Central memory CD8-positive, alpha-beta T cell (primary cell): ENCODE measurements at regions not wholly inside any gene's neighbourhood (a gene's known extent, or its start where the extent isn't known, plus 50 kb on each side); places are given as distances from the start of the nearest gene placed in this dataset.
"Not testable (repeated sequence)": the region's sequence is repeated elsewhere in the genome, so short reads cannot be mapped to it uniquely, and the experiment has no call there.

Source experiments
- ATAC-seq: fragments of 150-1000 bp; cut with Tn5 transposase; replicated peaks from 2 replicates; pipeline ENCODE4 v1.10.0; 2022; ENCODE audit warnings: mild to moderate bottlenecking, moderate FRiP score, moderate number of reproducible peaks; ENCODE audit not compliant: poor library complexity, severe bottlenecking; ENCODE audit errors: extremely low read depth
- DNase-seq, 2 donors: peaks; one replicate each; pipeline ENCODE4 v3.0.0; 2021; ENCODE audit warnings: low spot score in 2 of 2
- H3K27ac Mint-ChIP-seq: one replicate; pipeline ENCODE4 v1.8.0; 2022; ENCODE audit warnings: low read depth, mild to moderate bottlenecking, moderate library complexity, mixed read lengths
- H3K27me3 Mint-ChIP-seq: one replicate; pipeline ENCODE4 v1.8.0; 2022; ENCODE audit warnings: mixed read lengths
- H3K36me3 Mint-ChIP-seq: one replicate; pipeline ENCODE4 v1.8.0; 2022; ENCODE audit warnings: mild to moderate bottlenecking, moderate library complexity, mixed read lengths; ENCODE audit not compliant: insufficient read depth
- H3K4me1 Mint-ChIP-seq: one replicate; pipeline ENCODE4 v1.8.0; 2022; ENCODE audit warnings: mixed read lengths
- H3K4me3 Mint-ChIP-seq: one replicate; pipeline ENCODE4 v1.8.0; 2022; ENCODE audit warnings: mild to moderate bottlenecking, moderate library complexity, mixed read lengths
- H3K9me3 Mint-ChIP-seq: one replicate; pipeline ENCODE4 v1.8.0; 2022; ENCODE audit warnings: mixed read lengths

DNA sequence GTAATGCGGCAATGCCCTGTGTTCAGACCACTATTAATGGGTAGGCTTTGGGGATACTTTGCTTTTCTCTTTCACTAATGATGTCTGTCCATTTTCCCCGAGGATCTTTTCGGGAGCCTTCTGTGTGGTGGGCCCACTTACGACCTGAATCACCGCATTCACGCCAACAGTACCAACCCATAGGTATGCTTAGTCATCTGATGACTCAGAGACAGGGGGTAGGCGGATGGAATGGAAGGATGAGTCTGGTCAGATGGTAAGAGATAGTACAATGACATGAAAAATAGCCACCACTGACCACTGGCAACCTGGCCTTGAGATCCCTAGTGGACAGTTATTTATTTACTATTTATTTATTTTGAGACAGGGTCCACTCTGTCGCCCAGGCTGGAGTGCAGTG, 76.0 kb upstream of the DHRSX start:
- ATAC-seq (no peak), DNase-seq (no peak)
- no peak overlapping the region for H3K4me3 Mint-ChIP-seq
- H3K9me3 Mint-ChIP-seq = no peaks in the 10 kb centered on the region
- H3K27me3 Mint-ChIP-seq = peaks cover 44% of the 10 kb centered on the region
- H3K36me3 Mint-ChIP-seq = no peaks in the 10 kb centered on the region
- no peak overlapping the region for H3K27ac Mint-ChIP-seq
- no peaks in the 10 kb centered on the region for H3K4me1 Mint-ChIP-seq

DNA sequence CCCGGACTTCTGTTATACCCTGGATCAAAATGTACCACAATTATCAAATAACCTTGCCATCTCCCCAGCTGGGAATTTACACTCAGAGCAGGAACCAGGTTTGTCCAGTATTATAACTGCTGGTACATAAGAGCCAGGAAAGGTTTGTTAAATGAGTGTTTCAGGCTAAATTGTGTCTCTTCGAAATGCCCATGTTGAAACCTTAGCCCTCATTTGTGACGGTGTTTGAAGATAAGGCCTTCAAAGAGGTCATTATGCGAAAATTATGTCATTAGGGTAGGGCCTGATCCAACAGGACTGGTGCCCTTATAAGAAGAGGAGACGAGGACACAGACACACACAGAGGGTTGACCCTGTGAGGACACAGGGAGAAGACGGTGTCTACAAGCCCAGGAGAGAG, 73.5 kb upstream of the DHRSX start:
- DNase-seq = no peak
- Mint-ChIP-seq H3K9me3 (no peaks in the 10 kb centered on the region), H3K27ac (no peak overlapping the region), H3K4me1 (no peaks in the 10 kb centered on the region), H3K4me3 (no peak overlapping the region), H3K27me3 (peaks cover 18% of the 10 kb centered on the region), H3K36me3 (no peaks in the 10 kb centered on the region)
- no peak for ATAC-seq

DNA sequence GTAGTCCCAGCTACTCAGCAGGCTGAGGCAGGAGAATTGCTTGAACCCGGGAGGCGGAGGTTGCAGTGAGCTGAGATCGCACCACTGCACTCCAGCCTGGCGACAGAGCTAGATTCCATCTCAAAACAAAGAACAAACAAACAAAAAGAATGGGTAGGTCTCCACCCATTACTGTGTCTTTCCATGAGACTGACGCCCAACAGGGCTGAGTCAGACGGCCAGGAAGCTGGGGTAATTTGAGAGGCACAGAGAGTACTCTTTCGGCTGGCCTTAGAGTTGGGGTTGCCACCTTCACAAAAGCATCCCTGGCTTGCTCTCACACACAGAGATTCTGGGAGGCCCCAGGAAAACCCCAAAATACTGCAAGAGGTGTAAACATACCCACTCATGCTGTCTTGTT, 72.0 kb upstream of the DHRSX start:
- Mint-ChIP-seq H3K27me3 (peaks cover 3% of the 10 kb centered on the region), H3K9me3 (no peaks in the 10 kb centered on the region), H3K4me1 (no peaks in the 10 kb centered on the region), H3K36me3 (no peaks in the 10 kb centered on the region), H3K27ac (no peak overlapping the region), H3K4me3 (no peak overlapping the region)
- ATAC-seq (no peak), DNase-seq (no peak)

DNA sequence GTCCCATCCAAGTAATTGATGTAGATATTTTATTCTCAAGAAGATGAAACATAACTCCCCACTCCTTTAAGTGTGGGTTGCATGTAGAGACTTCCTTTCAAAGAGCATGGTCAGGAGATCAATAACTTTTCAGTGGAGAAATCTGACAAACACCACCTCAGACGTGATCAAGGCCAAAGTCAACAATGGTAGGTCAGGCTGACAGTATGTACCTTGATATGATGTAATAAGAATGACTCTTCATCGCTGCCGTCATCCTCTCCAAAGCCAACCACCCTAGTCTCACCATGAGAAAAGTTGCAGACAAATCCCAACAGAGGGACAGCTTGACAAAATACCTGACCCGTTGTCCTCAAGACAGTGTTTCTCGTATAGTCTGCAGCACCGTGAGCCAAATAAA, 67.3 kb upstream of the DHRSX start:
- Mint-ChIP-seq H3K27ac (no peak overlapping the region), H3K36me3 (no peaks in the 10 kb centered on the region), H3K4me1 (no peaks in the 10 kb centered on the region), H3K27me3 (no peaks in the 10 kb centered on the region), H3K4me3 (no peak overlapping the region), H3K9me3 (no peaks in the 10 kb centered on the region)
- ATAC-seq = no peak
- no peak for DNase-seq

DNA sequence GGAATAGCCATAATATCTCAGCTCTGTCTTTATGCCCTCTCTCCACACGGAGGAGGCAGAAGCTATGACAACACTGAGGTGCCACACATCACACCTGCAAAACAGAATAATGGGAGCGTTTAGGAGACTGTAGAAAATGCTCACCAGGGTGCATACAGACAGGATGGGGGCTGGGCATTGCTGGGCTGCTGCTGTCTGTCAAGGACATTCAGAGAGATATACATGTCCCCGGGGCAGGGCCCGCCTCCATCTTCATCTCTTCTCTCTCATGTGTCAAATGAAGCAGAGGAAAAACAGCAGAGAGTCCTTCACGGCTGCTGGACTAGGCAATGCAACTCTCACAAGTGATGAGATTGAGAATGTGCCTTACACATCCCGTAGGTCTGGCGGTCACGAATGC, 65.3 kb upstream of the DHRSX start:
- H3K4me1 Mint-ChIP-seq = no peaks in the 10 kb centered on the region
- no peaks in the 10 kb centered on the region for H3K9me3 Mint-ChIP-seq
- no peaks in the 10 kb centered on the region for H3K36me3 Mint-ChIP-seq
- H3K27me3 Mint-ChIP-seq = no peaks in the 10 kb centered on the region
- no peak overlapping the region for H3K27ac Mint-ChIP-seq
- ATAC-seq (no peak), DNase-seq (no peak)
- no peak overlapping the region for H3K4me3 Mint-ChIP-seq

DNA sequence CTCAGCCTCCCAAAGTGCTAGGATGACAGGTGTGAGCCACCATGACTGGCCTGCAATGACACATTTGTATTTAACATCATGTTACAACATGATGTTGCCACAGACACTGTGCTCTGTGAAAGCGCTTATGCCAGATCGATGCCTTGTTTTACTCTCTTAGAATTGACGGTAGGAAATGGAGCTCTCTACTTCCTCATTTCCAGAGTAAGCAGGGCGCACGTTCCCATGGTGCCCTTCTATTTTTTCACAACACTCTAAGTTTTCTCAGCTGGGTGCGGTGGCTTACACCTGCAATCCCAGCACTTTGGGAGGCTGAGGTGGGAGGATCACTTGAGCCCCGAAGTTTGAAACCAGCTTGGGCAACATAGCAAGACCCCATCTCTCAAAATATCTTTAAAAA, 60.7 kb upstream of the DHRSX start:
- H3K27me3 Mint-ChIP-seq = peaks cover 26% of the 10 kb centered on the region
- H3K9me3 Mint-ChIP-seq = no peaks in the 10 kb centered on the region
- no peaks in the 10 kb centered on the region for H3K4me1 Mint-ChIP-seq
- H3K4me3 Mint-ChIP-seq = no peak overlapping the region
- DNase-seq (no peak), ATAC-seq (no peak)
- H3K27ac Mint-ChIP-seq = no peak overlapping the region
- H3K36me3 Mint-ChIP-seq = no peaks in the 10 kb centered on the region

DNA sequence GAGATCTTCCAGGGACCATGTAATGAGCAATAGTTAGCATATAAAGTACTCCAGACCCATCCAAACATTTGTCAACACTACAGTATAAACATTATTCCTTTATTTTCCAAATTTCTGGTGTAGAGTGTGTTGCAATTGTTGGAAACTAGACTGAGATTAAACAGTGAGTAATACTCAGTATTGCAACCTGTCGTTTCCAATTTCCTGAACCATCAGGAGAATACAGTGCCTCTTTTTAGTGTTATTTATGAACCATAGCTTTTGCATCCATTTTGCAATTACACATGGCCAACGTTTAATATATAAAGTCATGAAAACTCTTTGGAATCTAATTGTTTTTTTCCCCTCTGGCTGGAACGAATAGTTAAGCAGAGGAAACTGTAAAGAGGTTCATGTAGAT, 58.3 kb upstream of the DHRSX start:
- DNase-seq (no peak), ATAC-seq (no peak)
- H3K27me3 Mint-ChIP-seq = peaks cover 42% of the 10 kb centered on the region
- no peaks in the 10 kb centered on the region for H3K9me3 Mint-ChIP-seq
- no peak overlapping the region for H3K27ac Mint-ChIP-seq
- no peaks in the 10 kb centered on the region for H3K36me3 Mint-ChIP-seq
- no peaks in the 10 kb centered on the region for H3K4me1 Mint-ChIP-seq
- H3K4me3 Mint-ChIP-seq = no peak overlapping the region

DNA sequence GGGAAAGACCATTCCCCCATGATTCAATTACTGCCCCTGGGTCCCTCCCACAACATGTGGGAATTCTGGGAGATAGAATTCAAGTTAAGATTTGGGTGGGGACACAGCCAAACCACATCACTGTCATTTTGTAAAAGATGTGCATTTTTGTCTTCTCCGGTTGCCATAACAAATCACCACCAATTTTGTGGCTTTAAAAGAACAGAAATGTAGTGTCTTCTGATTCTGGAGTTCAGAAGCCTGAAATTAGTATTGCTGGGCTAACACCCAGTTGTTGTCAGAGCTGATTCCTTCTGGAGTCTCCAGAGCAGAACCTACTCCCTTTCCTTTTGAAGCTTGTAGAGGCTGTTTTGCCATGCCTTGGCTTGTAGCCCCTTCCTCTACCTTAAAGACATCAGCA, 54.1 kb upstream of the DHRSX start:
- DNase-seq (no peak), ATAC-seq (no peak)
- Mint-ChIP-seq H3K4me3 (no peak overlapping the region), H3K4me1 (no peaks in the 10 kb centered on the region), H3K27me3 (peaks cover 54% of the 10 kb centered on the region), H3K27ac (no peak overlapping the region), H3K36me3 (no peaks in the 10 kb centered on the region), H3K9me3 (no peaks in the 10 kb centered on the region)

DNA sequence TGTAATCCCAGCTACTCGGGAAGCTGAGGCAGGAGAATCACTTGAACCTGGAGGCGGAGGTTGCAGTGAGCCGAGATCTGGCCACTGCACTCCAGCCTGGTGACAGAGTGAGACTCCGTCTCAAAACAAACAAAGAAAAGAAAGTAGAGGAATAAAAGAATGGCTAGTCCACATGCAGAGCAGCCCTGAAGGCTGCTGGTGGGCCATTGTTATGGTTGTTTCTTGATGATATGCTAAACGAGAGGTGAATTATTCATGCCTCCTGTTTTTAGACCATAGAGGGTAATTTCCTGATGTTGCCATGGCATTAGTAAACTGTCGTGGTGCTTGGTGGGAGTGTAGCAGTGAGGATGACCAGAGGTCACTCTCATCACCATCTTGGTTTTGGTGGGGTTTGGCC, 53.3 kb upstream of the DHRSX start:
- H3K9me3 Mint-ChIP-seq, DNase-seq, H3K4me1 Mint-ChIP-seq, H3K27ac Mint-ChIP-seq, ATAC-seq, H3K4me3 Mint-ChIP-seq, H3K36me3 Mint-ChIP-seq: not testable (repeated sequence)
- H3K27me3 Mint-ChIP-seq = peaks cover 56% of the 10 kb centered on the region

DNA sequence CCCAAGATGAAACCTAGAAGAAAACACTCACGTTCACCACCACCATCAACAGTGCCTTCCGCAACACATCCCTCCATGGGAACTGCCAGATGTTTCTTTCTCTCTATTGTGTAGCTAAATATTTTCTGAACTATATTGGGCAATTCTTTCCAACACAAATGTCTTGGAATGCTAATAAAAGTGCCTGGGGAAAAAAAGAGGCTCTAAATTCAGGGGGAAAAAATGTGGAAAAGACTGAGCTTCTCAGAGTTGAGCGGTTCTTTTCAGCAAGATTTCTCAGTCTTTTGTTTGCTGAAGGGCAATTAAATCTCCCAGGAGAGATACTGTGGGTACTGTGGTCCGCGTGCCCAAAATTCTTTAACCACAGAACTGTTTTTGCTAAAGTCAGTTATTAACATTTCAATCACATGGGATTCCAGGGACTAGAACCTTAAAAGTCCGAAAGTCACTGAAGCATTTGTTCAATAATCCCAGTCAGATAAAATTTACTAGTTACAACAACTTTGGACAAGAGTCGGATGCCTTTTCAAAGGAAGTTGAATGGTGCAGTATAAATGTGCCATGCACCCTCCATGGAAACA, 51.9 kb upstream of the DHRSX start:
- Mint-ChIP-seq H3K36me3 (no peaks in the 10 kb centered on the region), H3K27ac (no peak overlapping the region), H3K4me3 (no peak overlapping the region), H3K9me3 (no peaks in the 10 kb centered on the region), H3K4me1 (no peaks in the 10 kb centered on the region), H3K27me3 (peaks cover 54% of the 10 kb centered on the region)
- DNase-seq (no peak), ATAC-seq (no peak)

DNA sequence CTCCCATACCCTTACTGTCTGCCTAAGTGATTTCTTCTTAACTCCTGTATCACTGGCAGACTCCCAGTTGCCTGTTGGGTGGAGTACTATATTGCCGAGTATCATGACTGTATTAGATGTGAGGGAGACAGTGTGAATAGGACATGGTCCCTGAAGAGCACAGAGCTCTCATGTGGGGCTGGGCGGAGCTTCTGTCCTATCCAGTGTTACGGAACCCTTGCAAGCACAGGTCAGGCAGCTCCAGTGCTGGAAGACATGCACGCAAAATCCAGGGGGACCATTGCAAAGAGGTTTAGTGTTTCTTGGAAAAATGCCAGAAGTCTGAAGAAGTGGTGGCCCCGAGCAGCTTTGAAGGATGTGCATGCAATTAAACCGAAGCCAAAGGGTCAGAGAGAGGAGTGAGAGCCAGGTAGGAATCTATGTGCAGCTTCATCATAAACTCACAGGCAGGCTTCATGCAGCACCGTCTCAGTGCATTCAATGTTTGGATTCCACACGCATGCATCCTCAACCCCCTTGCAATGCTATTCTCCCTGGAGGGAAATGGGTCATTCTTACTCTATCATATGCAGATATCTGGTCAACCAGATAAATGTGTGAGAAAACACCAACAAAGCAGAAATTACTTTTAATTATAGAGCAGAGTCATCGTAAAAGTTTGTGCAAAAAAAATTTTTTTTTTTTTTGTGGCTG, 49.7 kb upstream of the DHRSX start:
- Mint-ChIP-seq H3K36me3 (no peaks in the 10 kb centered on the region), H3K27me3 (peaks cover 52% of the 10 kb centered on the region), H3K4me1 (no peaks in the 10 kb centered on the region)

More for the DNA sequence above, 49.7 kb upstream of the DHRSX start:
- H3K9me3 Mint-ChIP-seq = no peaks in the 10 kb centered on the region
- ATAC-seq (no peak), DNase-seq (no peak)
- H3K27ac Mint-ChIP-seq = no peak overlapping the region
- H3K4me3 Mint-ChIP-seq = no peak overlapping the region
